T-helper 1 cell (primary cell): ENCODE measurements at regions not wholly inside any gene's neighbourhood (a gene's known extent, or its start where the extent isn't known, plus 50 kb on each side); places are given as distances from the start of the nearest gene placed in this dataset.

ENCODE experiments used
- DNase-seq, 5 donors: peaks; one replicate each; pipeline ENCODE4 v3.0.0-alpha.2; 2012 to 2020

DNA sequence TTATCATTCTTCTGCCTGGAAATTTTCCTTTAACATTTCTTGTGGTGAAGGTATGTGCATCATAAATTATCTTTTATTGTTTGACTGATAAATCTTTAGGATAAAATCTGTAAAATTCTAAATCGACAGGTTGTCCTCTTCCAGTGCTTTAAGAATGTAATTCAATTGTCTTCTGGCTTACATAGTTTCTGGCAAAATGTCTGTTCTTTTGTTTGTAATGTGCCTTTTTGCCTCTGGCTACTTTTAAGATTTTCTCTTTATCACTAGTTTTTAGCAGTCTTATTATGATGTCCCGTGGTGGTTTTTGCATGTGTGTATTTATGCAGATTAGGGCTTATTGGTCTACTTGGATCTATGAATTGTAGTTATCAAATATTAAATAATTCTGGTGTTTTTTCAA, 203.6 kb upstream of the COPS8 start:
- DNase-seq, result no peak

- no peak for DNase-seq
Measured at GRCh38 chr2:236882930-236883329, 202.8 kb upstream of the COPS8 start.

DNA sequence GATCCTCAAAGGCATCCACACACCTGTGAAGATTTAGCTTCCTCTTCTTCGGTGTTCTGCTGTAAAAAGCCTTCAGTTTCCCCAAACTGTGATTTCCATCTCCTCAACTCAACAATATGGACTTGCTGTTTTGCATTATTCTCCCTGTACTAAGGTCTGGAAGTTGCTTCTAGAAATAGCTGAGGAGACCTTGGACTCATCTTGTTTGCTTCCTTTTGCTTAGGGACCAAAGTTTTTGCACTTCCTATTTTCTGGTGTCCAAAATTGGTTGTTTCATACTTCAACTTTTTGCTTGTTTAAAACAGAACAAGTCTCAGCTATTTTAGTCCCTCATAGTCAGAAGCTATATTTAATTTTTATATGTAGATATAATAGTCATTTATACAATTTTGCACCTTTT, 201.9 kb upstream of the COPS8 start:
- no peak for DNase-seq

- no peak for DNase-seq
Measured at GRCh38 chr2:236884569-236885175, 201.0 kb upstream of the COPS8 start.

- no peak for DNase-seq
Measured at GRCh38 chr2:236886456-236886855, 199.2 kb upstream of the COPS8 start.

GRCh38 chr2:236887531-236887930, 198.2 kb upstream of the COPS8 start:
- no peak for DNase-seq

DNA sequence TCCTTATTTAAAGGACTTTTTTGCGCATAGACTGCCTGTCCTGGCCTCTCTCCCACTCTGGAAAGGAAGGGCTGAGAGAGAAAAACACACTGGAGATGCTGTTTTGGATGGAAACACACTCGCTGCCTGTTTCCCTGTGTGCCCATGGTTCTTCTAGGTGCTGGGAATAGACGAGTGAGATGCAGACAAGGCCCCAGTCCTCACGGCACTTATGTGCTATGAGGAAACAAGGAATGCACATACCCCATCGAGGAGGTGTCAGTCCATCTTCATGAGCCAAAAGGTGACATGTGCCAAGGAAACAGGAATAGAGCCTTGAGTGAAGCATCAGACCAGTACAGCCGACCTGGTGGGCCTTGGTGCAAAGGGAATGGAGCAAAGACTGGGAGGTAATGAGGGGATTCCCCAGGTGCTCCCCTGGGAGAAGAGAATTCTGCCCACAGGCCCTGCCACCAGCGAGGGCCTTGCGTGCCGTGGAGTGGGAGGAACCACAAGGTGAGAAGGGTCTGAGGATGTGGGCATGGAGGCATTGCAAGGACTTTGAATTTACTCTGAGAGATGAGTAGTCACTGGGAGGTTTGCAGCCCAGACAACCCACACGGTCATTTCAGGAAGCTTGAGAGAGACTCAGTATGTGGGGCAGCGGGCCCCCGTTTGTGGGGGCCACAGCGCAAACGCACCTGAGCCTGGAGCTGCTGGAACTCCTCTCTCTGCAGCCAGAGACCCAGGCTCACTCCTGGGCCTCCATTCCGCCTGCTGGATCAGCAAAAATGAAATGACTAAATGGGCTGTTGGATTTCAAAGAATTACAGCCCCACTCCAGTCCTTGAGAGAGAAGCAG, 197.5 kb upstream of the COPS8 start:
- no peak for DNase-seq

GRCh38 chr2:236888794-236889780, 196.6 kb upstream of the COPS8 start:
- DNase-seq, result no peak

DNA sequence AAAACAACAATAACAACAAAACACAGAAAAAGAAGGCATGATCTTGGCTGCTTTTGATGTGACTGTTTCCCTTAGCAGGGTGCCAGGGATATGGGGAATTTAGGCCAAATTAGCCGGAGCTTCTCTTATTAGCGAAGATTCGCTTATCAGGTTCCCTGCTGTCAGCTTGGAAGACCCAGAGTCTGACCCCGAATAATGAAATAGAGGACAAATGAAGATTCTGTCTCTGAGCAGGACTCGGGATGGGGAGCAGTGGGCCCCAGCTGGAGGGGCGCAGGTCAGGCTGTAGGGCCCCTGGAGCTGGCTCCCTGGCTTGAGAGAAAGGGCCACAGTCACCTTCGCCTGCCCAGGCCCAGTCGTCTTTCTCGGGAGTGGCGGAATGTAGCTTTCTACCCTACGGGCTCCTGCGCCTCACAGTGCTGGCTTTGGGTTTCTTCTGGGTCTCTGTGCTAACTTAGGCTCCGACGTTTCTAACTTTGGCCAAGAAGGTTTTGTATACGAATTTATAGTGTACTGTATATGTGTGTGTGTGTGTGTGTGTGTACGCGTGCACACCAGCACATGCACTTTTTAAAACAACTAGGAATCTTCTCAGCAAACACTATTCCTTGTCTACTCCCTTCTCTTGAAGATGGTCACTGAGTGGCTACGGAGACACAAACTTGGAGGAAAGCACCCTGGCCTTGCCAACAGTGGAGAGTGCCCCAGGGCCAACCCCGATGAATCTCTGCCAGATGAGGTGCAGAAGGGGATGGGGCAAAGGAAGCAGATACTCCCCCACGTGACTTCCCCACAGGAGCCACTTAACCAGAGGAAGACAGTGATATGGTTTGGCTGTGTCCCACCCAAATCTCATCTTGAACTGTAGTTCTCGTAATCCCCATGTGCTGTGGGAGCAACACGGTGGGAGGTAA, 195.6 kb upstream of the COPS8 start:
- no peak for DNase-seq

- DNase-seq, result no peak
Measured at GRCh38 chr2:236892721-236893120, 193.0 kb upstream of the COPS8 start.

DNA sequence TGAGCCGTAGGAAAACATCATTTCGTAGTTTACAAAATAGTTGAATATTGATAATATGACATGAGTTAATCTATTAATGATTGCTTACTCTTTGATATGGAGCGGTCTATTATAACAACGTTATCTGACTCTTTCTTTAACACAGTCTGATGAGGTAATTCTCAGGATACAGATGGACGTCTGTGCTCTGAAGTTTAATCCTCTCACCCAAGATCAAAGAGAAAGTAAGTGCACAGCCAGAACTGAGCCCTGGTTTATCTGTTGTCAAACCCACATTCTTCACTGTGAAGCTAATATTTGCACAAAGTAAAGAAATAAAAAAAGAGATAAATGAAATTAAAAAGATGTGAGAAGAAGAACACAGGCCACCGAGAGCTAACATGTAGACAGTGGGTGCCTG, 190.9 kb upstream of the COPS8 start:
- no peak for DNase-seq

- no peak for DNase-seq
Measured at GRCh38 chr2:236895497-236895896, 190.2 kb upstream of the COPS8 start.

DNA sequence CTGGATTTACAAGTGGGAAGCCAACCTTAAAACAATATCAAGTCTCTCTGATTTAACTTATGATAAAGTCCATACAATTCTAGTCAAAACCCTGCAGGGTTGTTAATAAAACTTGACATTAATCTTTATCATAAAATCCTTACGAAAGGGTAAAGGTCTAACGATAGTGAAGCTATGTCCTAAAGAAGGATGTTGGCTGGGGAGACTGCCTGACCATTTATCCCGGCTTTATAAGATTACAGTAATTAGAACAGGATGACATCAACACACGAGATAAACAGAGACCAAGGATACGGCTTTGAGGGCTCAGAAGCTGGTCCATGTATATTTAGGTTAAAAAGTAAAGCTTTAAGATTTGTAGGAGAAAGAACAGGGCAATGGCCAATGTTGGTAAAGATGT, 189.0 kb upstream of the COPS8 start:
- DNase-seq, result no peak

GRCh38 chr2:236899146-236899545, 186.5 kb upstream of the COPS8 start:
- no peak for DNase-seq

- DNase-seq, result no peak
Measured at GRCh38 chr2:236899950-236900640, 185.6 kb upstream of the COPS8 start.

DNA sequence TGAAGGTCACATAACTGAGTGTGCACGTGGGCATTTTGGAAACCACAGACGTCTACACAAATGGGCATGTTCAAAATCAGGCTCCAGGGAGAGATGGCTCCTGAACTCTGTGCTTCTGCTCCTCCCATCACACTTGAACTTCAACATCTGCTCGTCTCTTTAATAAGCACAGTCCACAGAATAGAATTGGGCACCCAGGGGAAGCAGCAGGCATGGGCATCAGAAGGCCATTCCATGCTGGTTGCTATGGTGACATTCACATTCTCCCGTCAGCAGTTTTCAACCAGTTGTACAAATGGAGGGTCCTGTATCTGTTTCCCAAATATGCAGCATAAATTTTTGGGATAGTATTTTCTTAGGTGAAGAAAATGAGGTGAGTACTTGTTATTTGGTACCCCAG, 183.7 kb upstream of the COPS8 start:
- DNase-seq, result no peak

- no peak for DNase-seq
Measured at GRCh38 chr2:236903978-236904377, 181.7 kb upstream of the COPS8 start.

- no peak for DNase-seq
Measured at GRCh38 chr2:236904389-236905263, 181.1 kb upstream of the COPS8 start.

DNA sequence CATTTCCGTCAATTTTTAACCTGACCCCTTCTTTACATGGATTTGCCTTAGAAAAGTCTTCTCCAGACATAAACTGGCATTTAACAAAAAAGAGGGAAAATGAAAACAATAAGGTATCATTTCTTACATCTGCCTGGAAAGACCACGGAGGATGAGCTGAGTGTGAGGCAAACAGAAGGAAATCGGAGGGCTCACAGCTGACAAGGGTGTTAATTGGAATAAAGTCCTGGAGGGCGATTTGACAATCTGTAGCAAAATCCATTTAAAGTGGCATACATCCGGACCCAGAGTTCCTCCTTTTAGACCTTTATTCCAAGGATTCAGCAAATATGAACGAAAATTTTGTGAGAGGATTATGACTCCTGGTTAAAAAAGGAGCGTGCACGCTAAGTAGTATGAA, 179.7 kb upstream of the COPS8 start:
- no peak for DNase-seq

GRCh38 chr2:236908439-236909192, 177.1 kb upstream of the COPS8 start:
- DNase-seq, result no peak
